ENCODE measurements at regions not wholly inside any gene's neighbourhood (a gene's known extent, or its start where the extent isn't known, plus 50 kb on each side); places are given as distances from the start of the nearest gene placed in this dataset.

DNA sequence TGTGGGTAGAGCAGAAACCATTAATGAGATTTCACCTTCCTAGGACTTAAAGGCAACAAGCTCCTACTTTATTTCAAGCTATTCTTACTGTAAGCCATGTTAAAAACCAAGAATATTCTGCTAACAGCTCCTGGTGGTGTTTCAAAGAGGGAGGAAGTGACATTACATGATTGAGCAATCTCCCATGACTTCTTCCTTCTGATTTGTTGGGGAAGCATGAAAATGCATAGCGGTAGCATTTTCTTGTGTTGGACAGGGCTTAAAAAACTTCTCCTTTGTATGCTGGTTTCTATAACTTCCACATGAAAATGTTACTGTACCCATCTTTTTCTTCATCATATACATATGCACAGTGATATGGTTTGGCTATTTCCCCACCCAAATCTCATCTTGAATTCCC lies 297.0 kb upstream of the SNX7 start:
- Histone ChIP-seq H3K36me3 (ENCODE audit: control insufficient read depth, insufficient read depth, low read length) (no peaks in the 10 kb centered on the region), H3K27me3 (replicated peaks; ENCODE audit: control insufficient read depth, insufficient read depth, low read length) (no peaks in the 10 kb centered on the region), H3K4me3 (replicated peaks; ENCODE audit: low read depth, low read length) (no peak overlapping the region)
- DNase-seq (ENCODE audit: extremely low read depth, insufficient read length), result no peak
- TF ChIP-seq, protein P1, sequence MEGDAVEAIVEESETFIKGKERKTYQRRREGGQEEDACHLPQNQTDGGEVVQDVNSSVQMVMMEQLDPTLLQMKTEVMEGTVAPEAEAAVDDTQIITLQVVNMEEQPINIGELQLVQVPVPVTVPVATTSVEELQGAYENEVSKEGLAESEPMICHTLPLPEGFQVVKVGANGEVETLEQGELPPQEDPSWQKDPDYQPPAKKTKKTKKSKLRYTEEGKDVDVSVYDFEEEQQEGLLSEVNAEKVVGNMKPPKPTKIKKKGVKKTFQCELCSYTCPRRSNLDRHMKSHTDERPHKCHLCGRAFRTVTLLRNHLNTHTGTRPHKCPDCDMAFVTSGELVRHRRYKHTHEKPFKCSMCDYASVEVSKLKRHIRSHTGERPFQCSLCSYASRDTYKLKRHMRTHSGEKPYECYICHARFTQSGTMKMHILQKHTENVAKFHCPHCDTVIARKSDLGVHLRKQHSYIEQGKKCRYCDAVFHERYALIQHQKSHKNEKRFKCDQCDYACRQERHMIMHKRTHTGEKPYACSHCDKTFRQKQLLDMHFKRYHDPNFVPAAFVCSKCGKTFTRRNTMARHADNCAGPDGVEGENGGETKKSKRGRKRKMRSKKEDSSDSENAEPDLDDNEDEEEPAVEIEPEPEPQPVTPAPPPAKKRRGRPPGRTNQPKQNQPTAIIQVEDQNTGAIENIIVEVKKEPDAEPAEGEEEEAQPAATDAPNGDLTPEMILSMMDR (IDR thresholded peaks at IDR 0.05; ENCODE audit: insufficient read depth, low read length, poor library complexity, severe bottlenecking), result no peak

DNA sequence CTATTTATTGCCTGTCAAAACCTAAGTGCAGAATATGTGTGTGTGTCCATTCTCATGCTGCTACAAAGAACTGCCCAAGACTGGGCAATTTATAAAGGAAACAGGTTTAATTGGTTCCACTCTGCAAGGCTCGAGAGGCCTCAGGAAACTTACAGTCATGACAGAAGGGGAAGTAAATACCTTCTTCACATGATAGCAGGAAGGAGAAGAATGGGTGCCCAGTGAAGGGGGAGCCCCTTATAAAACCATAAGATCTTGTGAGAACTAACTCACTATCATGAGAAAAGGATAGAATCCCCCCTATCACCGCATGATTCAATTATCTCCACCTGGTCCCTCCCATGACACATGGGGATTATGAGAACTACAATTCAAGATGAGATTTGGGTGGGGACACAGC lies 300.7 kb upstream of the SNX7 start:
- no peaks in the 10 kb centered on the region for H3K27me3 ChIP-seq (replicated peaks; ENCODE audit: control insufficient read depth, insufficient read depth, low read length)
- H3K4me3 ChIP-seq (replicated peaks; ENCODE audit: low read depth, low read length), result no peak overlapping the region
- H3K36me3 ChIP-seq (ENCODE audit: control insufficient read depth, insufficient read depth, low read length), result no peaks in the 10 kb centered on the region
- DNase-seq (ENCODE audit: extremely low read depth, insufficient read length), result no peak
- TF ChIP-seq, protein P1 (IDR thresholded peaks at IDR 0.05; ENCODE audit: insufficient read depth, low read length, poor library complexity, severe bottlenecking), result no peak

DNA sequence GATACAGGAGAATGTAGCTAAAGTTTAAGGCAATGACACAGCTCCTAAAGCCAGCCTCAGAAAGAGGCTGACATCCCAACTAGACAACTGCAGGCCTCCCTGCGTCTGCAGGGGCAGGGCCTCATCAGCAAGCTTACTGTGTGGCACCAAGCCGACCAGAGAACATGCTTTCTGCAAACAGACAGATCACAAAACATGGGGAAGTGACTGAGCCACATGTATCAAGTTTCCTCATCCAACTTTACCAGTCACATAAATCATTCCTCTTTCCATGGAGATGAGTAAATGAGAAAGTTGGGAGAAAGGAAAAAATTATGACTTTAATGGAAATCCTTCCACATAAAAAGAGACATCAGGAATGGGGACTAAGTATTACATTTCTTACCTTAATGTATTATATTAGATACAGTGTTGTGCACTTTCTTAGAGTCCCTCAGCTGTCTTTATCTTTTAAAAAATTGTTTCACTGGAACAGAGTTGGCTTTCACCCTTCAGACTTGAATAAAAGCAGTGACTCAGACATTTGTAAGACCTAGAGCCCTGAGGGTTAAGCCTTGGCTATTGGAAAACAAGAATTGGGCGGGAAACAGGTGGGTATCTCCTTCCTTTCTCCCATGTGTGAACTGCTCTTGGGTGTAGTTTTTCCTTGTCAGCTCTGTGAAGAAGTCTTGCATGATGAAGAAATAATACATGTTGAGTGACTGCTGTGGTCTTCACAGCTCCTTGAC lies 305.7 kb upstream of the SNX7 start:
- no peak overlapping the region for H3K4me3 ChIP-seq (replicated peaks; ENCODE audit: low read depth, low read length)
- TF ChIP-seq, protein P1 (IDR thresholded peaks at IDR 0.05; ENCODE audit: insufficient read depth, low read length, poor library complexity, severe bottlenecking), result no peak
- no peaks in the 10 kb centered on the region for H3K27me3 ChIP-seq (replicated peaks; ENCODE audit: control insufficient read depth, insufficient read depth, low read length)
- DNase-seq (ENCODE audit: extremely low read depth, insufficient read length), result no peak
- H3K36me3 ChIP-seq (ENCODE audit: control insufficient read depth, insufficient read depth, low read length), result no peaks in the 10 kb centered on the region

DNA sequence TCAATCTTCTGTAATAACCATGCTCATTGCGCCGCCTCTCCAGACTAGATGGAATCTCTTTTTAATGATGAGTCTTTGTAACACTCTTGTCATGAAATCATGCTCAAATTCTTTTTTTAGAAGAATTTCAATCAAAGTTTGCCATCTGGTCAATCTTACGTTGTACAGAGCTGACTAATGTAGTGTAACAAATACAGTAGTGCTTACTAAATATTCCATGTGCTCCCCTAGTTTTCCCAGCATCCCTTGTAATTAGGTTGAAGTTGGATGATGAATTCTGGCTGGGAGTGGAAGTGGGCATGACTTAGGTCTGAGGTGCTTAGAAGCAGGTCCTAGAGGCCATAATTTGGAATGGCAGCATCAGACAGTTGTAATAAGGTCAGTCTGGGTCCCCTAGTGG lies 309.1 kb upstream of the SNX7 start:
- TF ChIP-seq, protein P1 (IDR thresholded peaks at IDR 0.05; ENCODE audit: insufficient read depth, low read length, poor library complexity, severe bottlenecking), result no peak
- Histone ChIP-seq H3K27me3 (replicated peaks; ENCODE audit: control insufficient read depth, insufficient read depth, low read length) (no peaks in the 10 kb centered on the region), H3K36me3 (ENCODE audit: control insufficient read depth, insufficient read depth, low read length) (no peaks in the 10 kb centered on the region), H3K4me3 (replicated peaks; ENCODE audit: low read depth, low read length) (no peak overlapping the region)
- no peak for DNase-seq (ENCODE audit: extremely low read depth, insufficient read length)

DNA sequence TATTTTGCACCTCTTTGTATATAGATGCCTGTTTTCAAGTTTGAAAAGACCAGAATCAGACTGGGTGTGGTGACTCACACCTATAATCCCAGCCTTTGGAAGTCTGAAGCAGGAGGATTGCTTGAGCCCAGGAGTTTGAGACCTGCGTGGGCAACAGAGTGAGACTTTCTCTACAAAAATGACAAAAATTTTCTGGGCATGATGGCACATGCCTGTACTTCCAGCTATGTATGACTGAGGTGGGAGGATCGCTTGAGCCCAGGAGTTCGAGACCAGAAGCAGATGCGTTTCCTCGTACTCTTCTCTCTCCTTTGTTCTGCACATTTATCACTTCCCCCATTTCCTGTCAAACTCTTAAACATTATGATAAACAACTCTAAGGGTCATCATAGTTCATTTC lies 310.0 kb upstream of the SNX7 start:
- no peak for DNase-seq (ENCODE audit: extremely low read depth, insufficient read length)
- TF ChIP-seq, protein P1 (IDR thresholded peaks at IDR 0.05; ENCODE audit: insufficient read depth, low read length, poor library complexity, severe bottlenecking), result no peak
- Histone ChIP-seq H3K4me3 (replicated peaks; ENCODE audit: low read depth, low read length) (no peak overlapping the region), H3K36me3 (ENCODE audit: control insufficient read depth, insufficient read depth, low read length) (no peaks in the 10 kb centered on the region), H3K27me3 (replicated peaks; ENCODE audit: control insufficient read depth, insufficient read depth, low read length) (no peaks in the 10 kb centered on the region)

DNA sequence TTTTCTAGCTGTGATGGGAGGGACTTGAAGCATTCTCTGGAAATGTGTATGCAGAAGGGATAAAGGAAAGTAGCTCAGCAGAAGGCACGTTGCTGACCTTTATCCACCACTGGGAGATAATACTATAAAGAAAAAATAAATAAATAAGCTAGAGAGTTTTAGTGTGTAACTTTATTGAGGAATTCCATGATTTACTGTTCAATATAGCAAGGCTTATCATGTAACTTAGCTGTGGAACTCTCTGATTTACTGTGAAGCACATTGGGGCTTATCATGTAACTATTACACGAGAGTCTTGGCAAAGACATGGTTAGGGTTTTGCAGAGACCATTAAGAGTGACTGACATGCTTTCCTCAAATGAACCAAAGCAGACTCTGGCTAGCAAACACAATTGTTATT lies 316.1 kb upstream of the SNX7 start:
- Histone ChIP-seq H3K36me3 (ENCODE audit: control insufficient read depth, insufficient read depth, low read length) (no peaks in the 10 kb centered on the region), H3K27me3 (replicated peaks; ENCODE audit: control insufficient read depth, insufficient read depth, low read length) (no peaks in the 10 kb centered on the region), H3K4me3 (replicated peaks; ENCODE audit: low read depth, low read length) (no peak overlapping the region)
- DNase-seq (ENCODE audit: extremely low read depth, insufficient read length), result no peak
- TF ChIP-seq, protein P1 (IDR thresholded peaks at IDR 0.05; ENCODE audit: insufficient read depth, low read length, poor library complexity, severe bottlenecking), result no peak
